ENCODE measurements at regions not wholly inside any gene's neighbourhood (a gene's known extent, or its start where the extent isn't known, plus 50 kb on each side); places are given as distances from the start of the nearest gene placed in this dataset.
A peak's percentile ranks its signal among the peaks of the same experiment; 100 is the strongest.

DNA sequence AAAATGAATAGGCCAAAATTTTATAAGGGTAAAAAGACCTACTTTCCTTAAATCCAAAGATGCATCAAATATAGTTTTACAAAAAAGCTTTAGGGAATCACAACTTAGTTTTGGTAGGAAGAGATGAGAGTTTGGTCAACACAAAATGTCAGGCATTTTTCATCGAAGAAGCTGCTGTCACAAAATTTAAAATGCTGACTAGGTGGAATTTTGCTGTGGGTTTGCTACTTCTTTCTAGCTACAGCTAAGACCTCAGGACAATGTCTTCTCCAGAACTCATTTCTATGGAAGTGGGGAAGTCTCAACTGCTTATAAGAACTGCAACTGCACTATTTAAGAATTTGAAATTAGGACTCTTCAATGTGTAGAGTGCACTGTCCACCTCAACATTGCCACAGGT lies 351.1 kb downstream of the HAO1 start:
- no peak overlapping the region for H3K27ac ChIP-seq (ENCODE audit: low read depth, low read length)
- H3K79me2 ChIP-seq (ENCODE audit: control insufficient read depth, insufficient read depth, low read length, unreplicated experiment), result no peaks in the 10 kb centered on the region
- H3K36me3 ChIP-seq (ENCODE audit: insufficient read depth, low read length), result no peaks in the 10 kb centered on the region
- peaks cover 3% of the 10 kb centered on the region for H3K4me1 ChIP-seq (ENCODE audit: control insufficient read depth, insufficient read depth, low read length, unreplicated experiment)
- no peaks in the 10 kb centered on the region for H3K27me3 ChIP-seq (ENCODE audit: insufficient read depth, low read length)
- H3K4me3 ChIP-seq (ENCODE audit: low read depth, low read length), result no peak overlapping the region
- no peak overlapping the region for H2AFZ ChIP-seq (ENCODE audit: low read length, unreplicated experiment)

DNA sequence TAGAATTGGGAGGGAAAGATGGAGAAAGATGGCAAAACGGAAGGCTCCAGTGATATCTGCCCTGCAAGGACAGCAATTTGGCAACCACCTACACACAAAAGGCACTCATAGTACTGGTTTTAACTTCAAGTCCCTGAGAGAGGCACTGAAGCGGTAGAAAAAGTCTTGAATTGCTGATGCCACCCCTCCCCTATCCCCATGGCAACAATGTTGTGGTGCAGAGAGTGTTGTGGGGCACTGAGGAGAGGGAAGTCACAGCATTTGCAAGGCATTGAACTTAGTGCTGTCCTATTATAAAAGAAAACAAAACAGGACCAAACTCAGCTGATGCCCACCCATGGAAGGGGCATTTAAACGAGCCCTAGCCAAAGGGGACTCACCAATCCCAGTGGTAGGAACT lies 343.7 kb downstream of the HAO1 start:
- Histone ChIP-seq H3K4me3 (ENCODE audit: low read depth, low read length) (no peak overlapping the region), H3K36me3 (ENCODE audit: insufficient read depth, low read length) (no peaks in the 10 kb centered on the region), H3K4me1 (ENCODE audit: control insufficient read depth, insufficient read depth, low read length, unreplicated experiment) (no peaks in the 10 kb centered on the region), H3K27ac (ENCODE audit: low read depth, low read length) (no peak overlapping the region), H3K27me3 (ENCODE audit: insufficient read depth, low read length) (no peaks in the 10 kb centered on the region), H3K79me2 (ENCODE audit: control insufficient read depth, insufficient read depth, low read length, unreplicated experiment) (no peaks in the 10 kb centered on the region), H2AFZ (ENCODE audit: low read length, unreplicated experiment) (no peak overlapping the region)

- Histone ChIP-seq H3K4me1 (ENCODE audit: control insufficient read depth, insufficient read depth, low read length, unreplicated experiment) (no peaks in the 10 kb centered on the region), H2AFZ (ENCODE audit: low read length, unreplicated experiment) (no peak overlapping the region), H3K27me3 (ENCODE audit: insufficient read depth, low read length) (no peaks in the 10 kb centered on the region), H3K36me3 (ENCODE audit: insufficient read depth, low read length) (no peaks in the 10 kb centered on the region), H3K27ac (ENCODE audit: low read depth, low read length) (no peak overlapping the region), H3K4me3 (ENCODE audit: low read depth, low read length) (no peak overlapping the region), H3K79me2 (ENCODE audit: control insufficient read depth, insufficient read depth, low read length, unreplicated experiment) (no peaks in the 10 kb centered on the region)
Observed at GRCh38 chr20:7601431-7601830, 338.8 kb downstream of the HAO1 start.

DNA sequence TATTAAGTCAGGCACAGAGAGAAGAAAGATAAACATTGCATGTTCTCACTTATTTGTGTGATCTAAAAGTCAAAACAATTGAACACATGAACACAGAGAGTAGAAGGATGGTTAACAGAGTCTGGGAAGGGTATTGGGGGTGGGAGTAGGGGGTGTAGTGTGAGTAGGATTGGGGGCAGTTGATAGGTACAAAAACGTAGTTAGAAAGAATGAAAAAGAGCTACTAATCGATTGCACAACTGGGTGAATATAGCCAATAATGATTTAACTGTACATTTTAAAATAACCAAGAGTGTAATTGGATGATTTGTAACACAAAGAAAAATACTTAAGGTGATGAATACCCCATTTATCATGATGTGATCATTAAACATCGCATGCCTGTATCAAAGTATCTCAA lies 333.3 kb downstream of the HAO1 start:
- H2AFZ ChIP-seq (ENCODE audit: low read length, unreplicated experiment), result no peak overlapping the region
- no peak overlapping the region for H3K27ac ChIP-seq (ENCODE audit: low read depth, low read length)
- H3K27me3 ChIP-seq (ENCODE audit: insufficient read depth, low read length), result no peaks in the 10 kb centered on the region
- no peaks in the 10 kb centered on the region for H3K79me2 ChIP-seq (ENCODE audit: control insufficient read depth, insufficient read depth, low read length, unreplicated experiment)
- no peak overlapping the region for H3K4me3 ChIP-seq (ENCODE audit: low read depth, low read length)
- H3K36me3 ChIP-seq (ENCODE audit: insufficient read depth, low read length), result no peaks in the 10 kb centered on the region
- H3K4me1 ChIP-seq (ENCODE audit: control insufficient read depth, insufficient read depth, low read length, unreplicated experiment), result no peaks in the 10 kb centered on the region

- H3K4me1 ChIP-seq (ENCODE audit: control insufficient read depth, insufficient read depth, low read length, unreplicated experiment), result no peaks in the 10 kb centered on the region
- H3K36me3 ChIP-seq (ENCODE audit: insufficient read depth, low read length), result no peaks in the 10 kb centered on the region
- H3K27ac ChIP-seq (ENCODE audit: low read depth, low read length), result no peak overlapping the region
- no peaks in the 10 kb centered on the region for H3K79me2 ChIP-seq (ENCODE audit: control insufficient read depth, insufficient read depth, low read length, unreplicated experiment)
- no peak overlapping the region for H3K4me3 ChIP-seq (ENCODE audit: low read depth, low read length)
- H2AFZ ChIP-seq (ENCODE audit: low read length, unreplicated experiment), result no peak overlapping the region
- H3K27me3 ChIP-seq (ENCODE audit: insufficient read depth, low read length), result no peaks in the 10 kb centered on the region
Observed at GRCh38 chr20:7608250-7608649, 332.0 kb downstream of the HAO1 start.

DNA sequence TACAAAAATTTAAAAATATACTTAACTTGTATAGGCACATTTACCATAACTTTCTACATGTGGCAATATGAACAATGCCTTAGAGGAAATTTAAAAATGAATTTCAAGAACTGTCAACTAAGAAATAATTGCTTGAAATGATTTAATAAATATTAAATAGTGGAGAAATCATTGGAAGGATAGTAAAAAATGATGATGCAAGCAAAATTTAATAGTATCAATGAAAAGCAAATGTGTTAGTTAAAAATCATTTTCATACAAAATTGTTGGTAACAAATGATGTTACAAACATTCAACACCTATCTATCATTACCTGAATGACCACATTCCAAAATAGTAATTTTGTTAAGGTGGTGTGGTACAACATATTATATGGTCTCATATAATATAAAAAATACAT lies 331.0 kb downstream of the HAO1 start:
- H2AFZ ChIP-seq (ENCODE audit: low read length, unreplicated experiment), result no peak overlapping the region
- no peak overlapping the region for H3K4me3 ChIP-seq (ENCODE audit: low read depth, low read length)
- no peaks in the 10 kb centered on the region for H3K4me1 ChIP-seq (ENCODE audit: control insufficient read depth, insufficient read depth, low read length, unreplicated experiment)
- H3K27ac ChIP-seq (ENCODE audit: low read depth, low read length), result no peak overlapping the region
- no peaks in the 10 kb centered on the region for H3K27me3 ChIP-seq (ENCODE audit: insufficient read depth, low read length)
- H3K36me3 ChIP-seq (ENCODE audit: insufficient read depth, low read length), result no peaks in the 10 kb centered on the region
- H3K79me2 ChIP-seq (ENCODE audit: control insufficient read depth, insufficient read depth, low read length, unreplicated experiment), result no peaks in the 10 kb centered on the region

DNA sequence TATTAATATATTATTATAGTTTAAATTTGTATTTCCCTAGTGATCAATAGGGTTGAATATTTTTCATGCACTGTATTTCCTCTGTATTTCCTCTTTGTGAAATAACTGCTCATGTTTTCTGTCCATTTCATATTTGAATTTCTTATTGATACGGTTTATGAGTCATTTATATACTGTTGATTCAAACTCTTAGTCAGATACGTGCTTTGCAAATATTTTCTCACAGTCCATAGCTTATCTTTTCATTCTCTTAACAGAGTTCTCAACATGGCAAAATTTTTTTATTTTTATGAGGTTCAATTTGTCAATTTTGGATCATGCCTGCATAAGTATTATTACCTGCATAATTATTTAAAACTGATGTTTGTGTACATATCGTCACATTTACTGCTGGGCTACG lies 329.6 kb downstream of the HAO1 start:
- Histone ChIP-seq H3K36me3 (ENCODE audit: insufficient read depth, low read length) (no peaks in the 10 kb centered on the region), H3K79me2 (ENCODE audit: control insufficient read depth, insufficient read depth, low read length, unreplicated experiment) (no peaks in the 10 kb centered on the region), H3K4me1 (ENCODE audit: control insufficient read depth, insufficient read depth, low read length, unreplicated experiment) (no peaks in the 10 kb centered on the region), H3K4me3 (ENCODE audit: low read depth, low read length) (no peak overlapping the region), H2AFZ (ENCODE audit: low read length, unreplicated experiment) (no peak overlapping the region), H3K27me3 (ENCODE audit: insufficient read depth, low read length) (no peaks in the 10 kb centered on the region), H3K27ac (ENCODE audit: low read depth, low read length) (no peak overlapping the region)

GRCh38 chr20:7617797-7618196 lies 322.5 kb downstream of the HAO1 start:
- Histone ChIP-seq H3K4me1 (ENCODE audit: control insufficient read depth, insufficient read depth, low read length, unreplicated experiment) (no peaks in the 10 kb centered on the region), H3K27ac (ENCODE audit: low read depth, low read length) (no peak overlapping the region)

GRCh38 chr20:7622399-7622961 lies 317.8 kb downstream of the HAO1 start:
- H3K27me3 ChIP-seq (ENCODE audit: insufficient read depth, low read length), result no peaks in the 10 kb centered on the region
- H2AFZ ChIP-seq (ENCODE audit: low read length, unreplicated experiment), result no peak overlapping the region
- H3K79me2 ChIP-seq (ENCODE audit: control insufficient read depth, insufficient read depth, low read length, unreplicated experiment), result no peaks in the 10 kb centered on the region
- H3K4me1 ChIP-seq (ENCODE audit: control insufficient read depth, insufficient read depth, low read length, unreplicated experiment), result peaks cover 3% of the 10 kb centered on the region
- H3K4me3 ChIP-seq (ENCODE audit: low read depth, low read length), result no peak overlapping the region
- no peak overlapping the region for H3K27ac ChIP-seq (ENCODE audit: low read depth, low read length)
- H3K36me3 ChIP-seq (ENCODE audit: insufficient read depth, low read length), result no peaks in the 10 kb centered on the region

More at GRCh38 chr20:7617797-7618196, 322.5 kb downstream of the HAO1 start:
- H3K4me3 ChIP-seq (ENCODE audit: low read depth, low read length), result no peak overlapping the region
- no peaks in the 10 kb centered on the region for H3K27me3 ChIP-seq (ENCODE audit: insufficient read depth, low read length)
- H2AFZ ChIP-seq (ENCODE audit: low read length, unreplicated experiment), result no peak overlapping the region
- H3K36me3 ChIP-seq (ENCODE audit: insufficient read depth, low read length), result no peaks in the 10 kb centered on the region
- H3K79me2 ChIP-seq (ENCODE audit: control insufficient read depth, insufficient read depth, low read length, unreplicated experiment), result no peaks in the 10 kb centered on the region

DNA sequence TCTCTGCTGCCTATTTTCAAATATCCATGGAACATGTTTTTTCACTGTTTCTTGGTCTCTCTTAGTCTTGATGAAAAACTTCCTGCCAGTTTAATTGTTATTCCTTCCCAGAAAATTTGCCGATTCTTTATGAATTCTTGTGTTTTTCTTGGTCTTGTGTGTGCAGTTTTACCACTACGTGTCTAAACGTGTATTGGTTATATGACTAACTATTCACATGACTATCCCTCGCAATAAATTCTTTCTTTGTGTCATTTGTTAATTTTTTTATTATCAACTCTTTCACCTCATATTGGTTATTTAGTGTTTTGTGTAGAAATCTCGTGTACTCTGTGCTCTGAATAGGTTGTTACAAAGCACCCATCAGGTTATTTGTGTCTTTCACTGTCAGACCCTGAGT lies 315.4 kb downstream of the HAO1 start:
- H3K36me3 ChIP-seq (ENCODE audit: insufficient read depth, low read length), result no peaks in the 10 kb centered on the region
- H2AFZ ChIP-seq (ENCODE audit: low read length, unreplicated experiment), result no peak overlapping the region
- H3K27ac ChIP-seq (ENCODE audit: low read depth, low read length), result no peak overlapping the region
- peaks cover 21% of the 10 kb centered on the region for H3K4me1 ChIP-seq (ENCODE audit: control insufficient read depth, insufficient read depth, low read length, unreplicated experiment)
- H3K79me2 ChIP-seq (ENCODE audit: control insufficient read depth, insufficient read depth, low read length, unreplicated experiment), result no peaks in the 10 kb centered on the region
- H3K27me3 ChIP-seq (ENCODE audit: insufficient read depth, low read length), result no peaks in the 10 kb centered on the region
- H3K4me3 ChIP-seq (ENCODE audit: low read depth, low read length), result no peak overlapping the region

DNA sequence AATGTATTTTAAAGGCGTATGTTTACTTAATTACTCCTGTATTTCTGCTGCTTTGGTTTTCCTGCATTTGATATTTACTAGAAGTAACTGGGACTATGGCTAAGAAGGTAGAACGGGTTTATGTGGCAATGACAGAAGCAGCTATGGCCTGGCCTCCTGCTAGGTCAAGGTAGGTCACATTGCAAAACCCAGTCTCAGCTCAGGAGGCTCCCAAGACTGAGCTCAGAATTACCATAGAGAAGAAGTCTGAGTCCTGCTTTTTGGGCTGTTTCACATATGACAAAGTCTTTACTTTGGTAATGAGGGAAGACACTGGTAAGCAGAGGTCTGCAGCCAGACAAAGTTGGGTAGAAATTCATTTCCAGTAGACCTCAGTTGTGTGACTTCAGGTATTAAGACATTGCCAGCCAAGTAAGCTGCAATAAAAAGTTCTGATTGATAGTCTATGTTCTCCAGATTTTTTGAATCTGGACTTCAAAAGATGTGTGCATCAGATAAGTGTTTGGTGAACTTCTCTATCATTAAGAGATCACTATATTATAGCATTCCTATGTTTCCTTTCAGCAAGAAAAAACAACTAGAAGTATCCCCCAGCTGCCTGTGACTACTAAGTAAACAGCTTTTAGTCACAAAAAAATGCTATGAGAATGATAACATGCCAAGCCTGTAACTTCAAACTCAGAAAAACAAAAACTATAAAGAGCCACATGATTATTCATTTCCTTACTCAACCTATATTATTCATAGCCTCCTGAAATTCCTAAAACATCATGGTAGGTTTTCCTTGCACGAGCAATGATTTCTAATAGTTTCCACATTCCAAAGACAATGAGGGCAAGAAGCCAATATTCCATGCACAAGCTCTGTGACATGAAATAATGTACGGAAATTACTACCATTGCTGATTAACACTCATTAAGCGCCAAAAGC lies 312.3 kb downstream of the HAO1 start:
- Histone ChIP-seq H3K79me2 (ENCODE audit: control insufficient read depth, insufficient read depth, low read length, unreplicated experiment) (no peaks in the 10 kb centered on the region), H3K4me3 (ENCODE audit: low read depth, low read length) (no peak overlapping the region; the same call in 1 of the 2 replicates), H2AFZ (ENCODE audit: low read length, unreplicated experiment) (no peak overlapping the region), H3K36me3 (ENCODE audit: insufficient read depth, low read length) (no peaks in the 10 kb centered on the region), H3K4me1 (ENCODE audit: control insufficient read depth, insufficient read depth, low read length, unreplicated experiment) (peaks cover 21% of the 10 kb centered on the region), H3K27ac (ENCODE audit: low read depth, low read length) (peak overlapping the region; percentile 47), H3K27me3 (ENCODE audit: insufficient read depth, low read length) (no peaks in the 10 kb centered on the region)
